Amniotic epithelial cell (primary cell): ENCODE measurements at regions not wholly inside any gene's neighbourhood (a gene's known extent, or its start where the extent isn't known, plus 50 kb on each side); places are given as distances from the start of the nearest gene placed in this dataset.
A peak's percentile ranks its signal among the peaks of the same experiment; 100 is the strongest.

Experiments used
- DNase-seq: peaks from one replicate; pipeline ENCODE4 v3.0.0-alpha.2; 2010; ENCODE audit warnings: low read depth

GRCh38 chr2:142254031-142254430, 123.2 kb upstream of the LRP1B start:
- no peak for DNase-seq

DNA sequence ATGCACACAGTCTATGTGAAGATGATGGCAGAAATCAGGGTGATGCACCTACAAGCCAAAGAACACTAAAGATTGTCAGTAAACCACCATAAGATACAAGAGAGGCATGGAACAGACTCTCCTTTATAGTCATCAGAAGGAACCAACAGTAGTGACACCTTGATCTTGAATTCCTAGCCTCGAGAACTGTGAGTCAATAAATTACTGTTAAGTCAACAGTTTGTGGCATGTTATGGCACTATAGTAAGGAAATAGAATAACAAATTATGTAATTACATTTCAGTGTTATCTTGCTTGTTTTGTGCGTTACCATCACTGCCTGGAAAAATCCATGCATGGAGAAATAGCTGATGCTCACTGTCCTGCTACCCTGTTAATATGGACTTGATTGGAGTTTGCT, 110.2 kb upstream of the LRP1B start:
- no peak for DNase-seq

DNA sequence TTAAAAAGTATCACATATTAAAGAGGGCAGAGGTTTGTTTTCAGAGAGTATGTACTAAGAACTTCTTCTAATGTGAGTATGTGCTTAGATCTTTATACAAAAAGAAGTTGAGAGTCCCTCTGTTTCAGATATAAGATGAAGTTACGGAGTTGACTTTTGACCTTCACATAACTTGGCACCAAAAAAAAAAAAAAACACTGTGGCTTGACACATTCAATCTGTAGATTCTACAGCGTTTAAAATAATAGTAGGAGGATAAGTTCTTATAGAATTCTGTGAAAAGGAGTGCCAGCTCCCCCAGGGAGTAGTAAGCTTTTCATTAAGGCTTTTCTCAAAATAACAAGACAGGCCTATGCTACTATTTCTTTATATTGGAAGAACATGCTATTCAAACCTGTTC, 105.4 kb upstream of the LRP1B start:
- DNase-seq: no peak

DNA sequence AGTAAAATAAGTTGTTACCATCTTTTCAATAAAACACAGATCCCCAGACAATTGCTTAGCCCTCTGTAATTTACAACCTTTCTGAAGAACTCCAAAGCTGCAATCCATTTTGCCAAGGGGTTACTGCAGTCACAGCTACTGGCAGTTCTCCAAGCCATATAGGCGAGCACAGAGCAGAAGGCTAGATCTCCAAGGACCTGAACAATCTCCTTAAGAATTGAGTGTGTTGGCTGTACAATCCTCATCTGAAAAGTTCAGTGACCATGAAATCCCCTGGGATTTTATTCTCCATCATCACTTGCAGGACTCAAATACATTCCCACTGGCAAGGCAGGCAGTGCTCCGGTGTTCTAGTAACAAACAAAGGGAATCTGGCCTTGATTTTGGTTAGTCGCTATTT, 103.9 kb upstream of the LRP1B start:
- no peak for DNase-seq

- peak; percentile 27 for DNase-seq
These were observed 92.5 kb upstream of the LRP1B start for GRCh38 chr2:142223309-142223708.

DNA sequence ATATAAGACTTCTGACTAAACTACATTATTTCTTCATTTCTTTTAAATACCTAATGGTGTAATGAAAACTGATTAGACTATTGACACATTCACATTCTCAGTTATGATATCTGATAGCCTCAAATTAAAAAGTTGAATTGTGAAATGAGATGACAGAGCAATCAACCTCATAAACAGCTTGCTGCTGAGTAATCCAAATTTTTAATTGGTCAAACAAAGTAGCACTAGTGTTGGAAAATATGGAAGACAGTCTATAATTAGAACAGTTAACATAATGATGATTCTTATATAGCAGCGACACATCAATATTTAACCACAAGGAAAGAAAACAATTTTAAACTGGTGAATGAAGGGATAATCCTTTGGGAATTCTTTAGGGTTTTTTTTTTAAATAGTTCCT, 91.9 kb upstream of the LRP1B start:
- no peak for DNase-seq

DNA sequence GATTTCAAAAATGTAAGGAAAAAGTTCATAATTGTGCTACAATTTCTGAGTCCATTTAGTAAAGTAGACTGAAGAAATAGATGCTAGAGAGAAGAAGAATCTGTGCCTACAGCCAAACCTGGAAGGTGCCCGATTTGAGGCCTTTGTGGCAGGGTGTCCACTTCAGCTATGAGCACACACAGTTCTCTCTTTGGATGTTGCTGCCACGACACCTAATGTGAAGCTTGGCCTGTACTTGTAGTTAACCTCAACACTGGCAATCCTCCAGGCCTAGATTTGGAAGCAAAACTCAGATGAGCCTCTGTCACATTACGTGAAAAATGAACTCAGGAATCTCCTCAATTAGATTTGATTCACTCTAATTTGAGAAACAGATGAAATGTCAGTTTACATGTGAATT, 90.1 kb upstream of the LRP1B start:
- peak; percentile 42 for DNase-seq

DNA sequence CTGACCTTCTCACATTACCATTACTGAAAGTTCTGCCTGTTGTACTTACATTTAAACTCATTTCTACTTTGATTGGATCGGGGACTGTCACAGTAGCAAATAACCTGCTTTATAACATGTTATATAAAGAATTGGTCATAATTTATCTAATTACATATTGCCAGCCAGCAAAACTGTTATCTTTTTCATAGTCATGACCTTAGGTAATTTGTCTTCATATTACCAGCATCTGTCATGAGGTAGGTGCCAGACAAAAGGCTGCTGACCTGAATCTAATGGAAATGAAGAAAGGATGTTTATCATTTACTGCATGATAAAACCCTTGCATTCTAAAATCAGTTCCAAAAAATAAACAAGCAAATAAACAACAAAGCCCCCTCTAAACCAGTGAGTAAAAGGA, 89.4 kb upstream of the LRP1B start:
- DNase-seq: no peak

GRCh38 chr2:142218471-142218870, 87.7 kb upstream of the LRP1B start:
- peak; percentile 71 for DNase-seq

DNA sequence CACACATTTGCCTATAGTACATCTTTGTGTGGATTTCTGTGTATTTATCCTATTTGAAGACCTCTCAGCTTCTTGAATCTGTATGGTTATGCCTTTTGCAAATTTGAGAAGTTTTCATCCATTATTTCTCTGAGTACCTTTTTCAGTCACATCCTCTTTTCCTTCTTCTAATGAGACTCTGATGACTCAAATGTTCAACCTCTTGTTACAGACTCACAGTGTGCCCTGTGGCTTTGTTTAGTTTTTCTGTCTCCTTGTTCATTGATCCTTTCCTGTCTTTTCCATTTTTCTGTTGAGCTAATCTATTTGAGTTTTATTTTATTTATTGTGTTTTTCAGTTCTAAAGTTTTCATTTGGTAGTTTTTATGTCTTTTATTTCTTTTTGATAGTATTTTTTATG, 87.0 kb upstream of the LRP1B start:
- peak; percentile 7 for DNase-seq

DNA sequence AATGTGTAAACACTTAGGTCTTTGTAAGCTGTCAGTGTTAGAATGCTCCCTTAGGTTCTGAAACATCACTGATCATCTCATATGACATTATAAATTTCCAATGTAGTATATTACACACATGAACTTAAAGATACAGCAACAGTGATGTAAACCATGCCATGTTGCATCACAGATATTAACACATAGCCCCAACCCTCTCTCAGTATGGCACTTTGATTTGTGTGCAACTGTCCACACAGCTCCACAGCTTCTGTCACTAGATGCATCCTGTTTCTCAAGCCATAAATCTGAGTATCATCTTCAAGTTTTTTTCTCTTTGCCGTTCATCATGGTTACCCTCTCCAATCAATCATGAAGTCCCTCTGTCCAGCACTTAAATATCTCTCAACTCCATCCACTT, 69.2 kb upstream of the LRP1B start:
- DNase-seq: peak; percentile 12

DNA sequence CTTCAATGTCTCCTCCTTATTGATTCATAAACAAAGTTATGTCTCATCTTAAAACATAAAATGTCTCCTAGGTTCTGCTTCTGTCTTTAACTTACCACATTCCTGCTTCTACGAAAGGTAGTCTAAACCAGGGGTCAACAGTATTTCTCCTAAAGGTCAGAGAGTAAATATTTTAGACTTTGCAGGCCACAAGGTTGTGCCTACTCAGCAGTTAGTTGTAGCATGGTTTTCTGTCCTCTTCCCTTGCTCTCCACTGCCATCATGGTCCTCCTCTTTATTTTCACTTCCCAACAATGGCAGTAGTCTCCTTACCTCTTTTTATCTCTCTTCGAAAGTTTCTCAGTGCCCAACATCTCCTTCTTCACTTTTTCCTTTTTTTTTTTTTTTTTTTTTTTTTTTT, 68.3 kb upstream of the LRP1B start:
- no peak for DNase-seq

- peak; percentile 70 for DNase-seq
These were observed 60.0 kb upstream of the LRP1B start for GRCh38 chr2:142190805-142191204.

DNA sequence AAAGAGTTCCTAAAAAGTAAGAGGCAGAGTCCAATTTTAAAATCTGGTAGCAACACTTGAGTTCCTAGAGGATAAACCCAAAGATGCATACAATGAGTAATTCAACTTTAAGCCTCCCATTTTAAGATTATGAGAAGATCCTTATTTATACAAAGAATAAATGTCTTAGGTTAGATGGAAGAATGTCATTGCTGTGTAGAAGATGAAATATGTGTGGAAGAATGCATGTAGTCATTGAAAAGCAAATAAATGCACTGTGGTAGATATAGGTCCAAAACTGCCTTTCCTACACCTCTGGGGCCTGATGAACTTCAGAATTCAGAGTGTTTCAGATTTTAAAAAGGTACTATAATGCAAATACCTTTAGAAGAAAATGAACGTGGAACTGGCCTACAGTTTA, 58.7 kb upstream of the LRP1B start:
- DNase-seq: no peak

- peak; percentile 10 for DNase-seq
These were observed 57.7 kb upstream of the LRP1B start for GRCh38 chr2:142188562-142188961.

DNA sequence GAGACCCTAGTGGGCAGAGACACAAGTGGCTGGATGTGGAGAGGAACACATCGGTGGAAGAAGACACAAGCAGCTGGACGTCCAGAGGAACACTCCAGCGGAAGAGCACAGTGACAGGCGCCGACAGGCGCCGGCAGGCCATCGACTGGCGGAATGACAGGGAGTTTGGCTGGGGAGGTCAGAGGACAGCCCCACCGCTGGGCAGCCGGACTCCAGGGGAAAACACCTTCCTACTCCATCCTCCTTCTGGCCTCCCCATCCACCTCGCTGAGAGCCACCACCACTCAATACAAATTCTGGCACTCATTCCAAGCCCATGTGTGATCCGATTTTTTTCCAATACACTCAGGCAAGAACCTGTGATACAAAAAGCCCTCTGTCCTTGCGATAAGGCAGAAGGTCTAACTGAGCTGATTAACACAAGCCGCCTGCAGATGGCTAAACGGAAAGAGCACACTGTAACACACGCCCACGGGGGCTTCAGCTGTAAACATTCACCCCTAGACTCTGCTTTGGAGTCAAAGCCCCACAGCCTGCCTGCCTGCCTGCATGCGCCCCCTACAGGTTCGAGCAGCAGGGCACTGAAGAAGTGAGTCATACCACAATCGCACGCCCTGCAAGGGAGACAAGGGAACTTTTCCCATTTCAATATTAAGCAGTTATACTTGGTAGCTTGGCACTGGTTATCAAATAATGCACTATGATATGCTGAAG, 50.2 kb upstream of the LRP1B start:
- peak; percentile 37 for DNase-seq
